OCI-LY7 (cell line): ENCODE measurements at regions not wholly inside any gene's neighbourhood (a gene's known extent, or its start where the extent isn't known, plus 50 kb on each side); places are given as distances from the start of the nearest gene placed in this dataset.

ENCODE experiments used
- BruUV-seq: library from RNA; stranded (reverse); fragments of 400-500 nt; replicated peaks from 2 replicates; lab custom pipeline; 2021; lab: Mats Ljungman, UMichigan
- CTCF ChIA-PET: fragments of 300-600 bp; sonication (Branson Sonifier 250); formaldehyde crosslinking; loops from one replicate; lab custom pipeline; 2022; ENCODE audit warnings: antibody characterized with exemption; ENCODE audit not compliant: unreplicated experiment; lab: Charles Lee
- POLR2A ChIA-PET: fragments of 300-600 bp; sonication (Branson Sonifier 250); formaldehyde crosslinking; loops from one replicate; lab custom pipeline; 2022; ENCODE audit warnings: antibody characterized with exemption; lab: Charles Lee
- DNase-seq: peaks from one replicate; pipeline ENCODE4 v3.0.0-alpha.2; 2015; ENCODE audit warnings: low spot score
- H2AFZ ChIP-seq: fragments of 200-600 bp; sonication (generic), shearing (Covaris generic); 2 replicates; pipeline ENCODE4 v1.6.1; 2014; ENCODE audit warnings: mild to moderate bottlenecking, antibody characterized with exemption, low read length, moderate library complexity
- H3K27ac ChIP-seq: fragments of 200-600 bp; sonication (generic); 2 replicates; pipeline ENCODE4 v1.5.1; 2014; ENCODE audit warnings: mixed run types, low read depth, mild to moderate bottlenecking, moderate library complexity, low read length, inconsistent platforms; ENCODE audit not compliant: poor library complexity, severe bottlenecking
- H3K36me3 ChIP-seq: fragments of 200-600 bp; sonication (generic); 2 replicates; pipeline ENCODE4 v1.6.1; 2014; ENCODE audit warnings: mild to moderate bottlenecking, antibody characterized with exemption, low read length, moderate library complexity, mixed read lengths; ENCODE audit not compliant: insufficient read depth
- H3K4me1 ChIP-seq: fragments of 200-600 bp; sonication (generic); 2 replicates; pipeline ENCODE4 v1.5.1; 2014; ENCODE audit warnings: mild to moderate bottlenecking, low read length; ENCODE audit not compliant: insufficient read depth, poor library complexity, severe bottlenecking
- H3K4me2 ChIP-seq: fragments of 200-600 bp; sonication (generic); 2 replicates; pipeline ENCODE4 v1.6.1; 2014; ENCODE audit warnings: mild to moderate bottlenecking, low read length
- H3K4me3 ChIP-seq: fragments of 200-600 bp; sonication (generic); 2 replicates; pipeline ENCODE4 v1.5.1; 2014; ENCODE audit warnings: mild to moderate bottlenecking, low read depth, low read length; ENCODE audit not compliant: poor library complexity, severe bottlenecking
- H3K79me2 ChIP-seq: fragments of 200-600 bp; sonication (generic); 2 replicates; pipeline ENCODE4 v1.6.1; 2016; ENCODE audit warnings: low read depth, mild to moderate bottlenecking, low read length, moderate library complexity, mixed read lengths; ENCODE audit not compliant: insufficient read depth
- H3K9me2 ChIP-seq: fragments of 200-600 bp; sonication (generic); 2 replicates; pipeline ENCODE4 v1.6.1; 2016; ENCODE audit warnings: mild to moderate bottlenecking, low read length, mixed read lengths; ENCODE audit not compliant: insufficient read depth
- H3K9me3 ChIP-seq: fragments of 200-600 bp; sonication (generic); 2 replicates; pipeline ENCODE4 v1.6.1; 2014; ENCODE audit warnings: mild to moderate bottlenecking, mixed run types, low read length, mixed read lengths
- H4K20me1 ChIP-seq: fragments of 200-600 bp; sonication (generic); 2 replicates; pipeline ENCODE4 v1.6.1; 2014; ENCODE audit warnings: mild to moderate bottlenecking, antibody characterized with exemption, low read length, moderate library complexity, mixed read lengths; ENCODE audit not compliant: insufficient read depth
- CTCF ChIP-seq: fragments of 200-600 bp; sonication (generic); conservative IDR thresholded peaks from 2 replicates; pipeline ENCODE4 v1.5.1; 2014; ENCODE audit warnings: mild to moderate bottlenecking, antibody characterized with exemption, low read length, moderate library complexity, mixed read lengths
- EZH2phosphoT487 ChIP-seq: fragments of 200-600 bp; sonication (generic); IDR thresholded peaks from 2 replicates; pipeline ENCODE4 v1.6.1; 2018; ENCODE audit warnings: low read depth, borderline replicate concordance, mild to moderate bottlenecking, mixed run types, antibody characterized with exemption, low read length, moderate library complexity, mixed read lengths
- intact Hi-C: fragments of 100-400 bp; cut with micrococcal nuclease; formaldehyde crosslinking; loops from one replicate; pipeline ENCODE4 v1.10.0; 2022; ENCODE audit not compliant: unreplicated experiment

DNA sequence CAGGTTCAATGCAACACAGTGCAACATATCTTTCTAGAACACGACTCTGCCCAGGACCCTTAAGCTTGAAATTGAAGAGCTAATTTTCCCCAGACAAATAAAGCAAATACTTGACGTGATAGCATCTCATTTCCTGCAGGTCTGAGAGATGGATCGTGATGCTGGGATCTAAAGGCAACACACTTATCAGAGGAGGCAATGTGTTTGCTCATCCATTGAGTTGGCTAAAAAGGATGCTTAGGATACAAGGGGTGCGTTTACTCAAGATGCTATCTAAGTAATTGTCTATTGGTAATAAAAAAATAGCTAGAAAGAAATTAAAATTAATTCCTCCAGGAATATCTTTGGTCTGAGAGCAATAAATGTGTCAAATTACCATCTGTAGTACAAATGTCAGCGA is 129.0 kb downstream of the SOCS6 start:
- POLR2A ChIA-PET = no interaction called here
- Histone ChIP-seq H3K36me3 (no peaks in the 10 kb centered on the region), H3K9me3 (no peaks in the 10 kb centered on the region), H3K4me2 (no peak overlapping the region), H3K27ac (no peak overlapping the region), H3K4me1 (no peaks in the 10 kb centered on the region), H2AFZ (no peak overlapping the region), H4K20me1 (no peaks in the 10 kb centered on the region), H3K79me2 (no peaks in the 10 kb centered on the region), H3K4me3 (no peak overlapping the region), H3K9me2 (no peaks in the 10 kb centered on the region)
- no peak for DNase-seq
- no TSS peak for BruUV-seq
- CTCF ChIA-PET = no interaction called here
- intact Hi-C loops = no loop called here
- no peak for TF ChIP-seq EZH2phosphoT487
- TF ChIP-seq CTCF = no peak

- Histone ChIP-seq H3K4me1 (no peaks in the 10 kb centered on the region), H3K9me2 (no peaks in the 10 kb centered on the region), H3K9me3 (no peaks in the 10 kb centered on the region), H4K20me1 (no peaks in the 10 kb centered on the region), H3K79me2 (no peaks in the 10 kb centered on the region), H2AFZ (no peak overlapping the region), H3K27ac (no peak overlapping the region), H3K4me3 (no peak overlapping the region), H3K4me2 (no peak overlapping the region), H3K36me3 (no peaks in the 10 kb centered on the region)
- intact Hi-C loops = no loop called here
- no TSS peak for BruUV-seq
- ChIA-PET CTCF (interaction anchor here (0.6 kb wide), 1 partner anchor 10 kb away, joined by 3 read pairs; no protein-coding TSS in a partner anchor), POLR2A (no interaction called here)
- TF ChIP-seq EZH2phosphoT487 (no peak), CTCF (no peak)
- DNase-seq = no peak
Observed at GRCh38 chr18:70416496-70416895, 127.7 kb downstream of the SOCS6 start.

GRCh38 chr18:70415823-70416488 is 127.1 kb downstream of the SOCS6 start:
- Histone ChIP-seq H3K79me2 (no peaks in the 10 kb centered on the region), H3K4me3 (no peak overlapping the region), H4K20me1 (no peaks in the 10 kb centered on the region), H3K4me1 (no peaks in the 10 kb centered on the region), H3K9me2 (no peaks in the 10 kb centered on the region), H3K36me3 (no peaks in the 10 kb centered on the region), H2AFZ (no peak overlapping the region), H3K4me2 (no peak overlapping the region), H3K9me3 (no peaks in the 10 kb centered on the region), H3K27ac (no peak overlapping the region)
- DNase-seq = no peak
- BruUV-seq = no TSS peak
- intact Hi-C loops = no loop called here
- no peak for TF ChIP-seq EZH2phosphoT487
- TF ChIP-seq CTCF = no peak
- CTCF ChIA-PET = interaction anchor here (0.6 kb wide), 1 partner anchor 9 kb away, joined by 3 read pairs; no protein-coding TSS in a partner anchor
- POLR2A ChIA-PET = interaction anchor here (0.7 kb wide), 1 partner anchor 634 kb away, joined by 4 read pairs; no protein-coding TSS in a partner anchor
